CD4-positive, alpha-beta T cell treated with Interleukin-12 subunit alpha and Interleukin-12 subunit beta, for 1 hour (primary cell): ENCODE measurements at regions not wholly inside any gene's neighbourhood (a gene's known extent, or its start where the extent isn't known, plus 50 kb on each side); places are given as distances from the start of the nearest gene placed in this dataset.
"Not testable (repeated sequence)": the region's sequence is repeated elsewhere in the genome, so short reads cannot be mapped to it uniquely, and the experiment has no call there.

Experiments
- DNase-seq: peaks from one replicate; pipeline ENCODE4 v3.0.0-alpha.2; 2020

DNA sequence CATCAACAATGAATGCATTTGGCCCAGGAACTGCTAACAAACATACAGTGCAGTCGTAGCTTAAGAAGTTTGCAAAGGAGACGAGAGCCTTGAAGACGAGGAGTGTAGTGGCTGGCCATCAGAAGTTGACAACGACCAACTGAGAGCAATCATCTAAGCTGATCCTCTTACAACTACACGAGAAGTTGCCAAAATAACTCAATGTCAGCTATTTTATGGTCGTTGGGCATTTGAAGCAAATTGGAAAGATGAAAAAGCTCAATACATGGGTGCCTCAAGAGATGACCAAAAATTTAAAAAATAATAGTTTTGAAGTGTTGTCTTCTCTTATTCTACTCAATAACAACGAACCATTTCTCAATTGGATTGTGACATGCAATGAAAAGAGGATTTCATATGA, 757.7 kb upstream of the CHD1 start:
- no peak for DNase-seq

- DNase-seq, result no peak
Measured at GRCh38 chr5:99675974-99676373, 747.2 kb upstream of the CHD1 start.

GRCh38 chr5:99674101-99674500, 745.3 kb upstream of the CHD1 start:
- DNase-seq, result no peak

GRCh38 chr5:99664972-99665371, 736.2 kb upstream of the CHD1 start:
- no peak for DNase-seq

DNA sequence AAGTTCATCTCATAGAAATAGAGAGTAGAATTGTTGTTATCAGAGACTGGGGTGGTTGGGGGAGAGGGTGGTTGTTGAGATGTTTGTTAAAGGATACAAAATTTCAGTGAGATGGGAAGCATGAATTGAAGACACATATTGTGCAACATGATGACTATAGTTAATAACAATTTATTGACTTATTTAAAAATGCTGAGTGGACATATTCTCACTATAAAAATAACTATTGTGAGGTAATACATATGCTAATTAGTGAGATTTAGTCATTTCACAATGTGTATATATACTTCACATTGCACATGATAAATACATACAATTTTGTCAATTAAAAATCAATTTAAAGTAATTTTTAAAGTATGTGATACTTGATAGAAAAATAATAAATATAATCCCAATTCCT, 722.5 kb upstream of the CHD1 start:
- no peak for DNase-seq

GRCh38 chr5:99646011-99646647, 717.3 kb upstream of the CHD1 start:
- no peak for DNase-seq

- no peak for DNase-seq
Measured at GRCh38 chr5:99644822-99645221, 716.0 kb upstream of the CHD1 start.

GRCh38 chr5:99640646-99641045, 711.8 kb upstream of the CHD1 start:
- no peak for DNase-seq

DNA sequence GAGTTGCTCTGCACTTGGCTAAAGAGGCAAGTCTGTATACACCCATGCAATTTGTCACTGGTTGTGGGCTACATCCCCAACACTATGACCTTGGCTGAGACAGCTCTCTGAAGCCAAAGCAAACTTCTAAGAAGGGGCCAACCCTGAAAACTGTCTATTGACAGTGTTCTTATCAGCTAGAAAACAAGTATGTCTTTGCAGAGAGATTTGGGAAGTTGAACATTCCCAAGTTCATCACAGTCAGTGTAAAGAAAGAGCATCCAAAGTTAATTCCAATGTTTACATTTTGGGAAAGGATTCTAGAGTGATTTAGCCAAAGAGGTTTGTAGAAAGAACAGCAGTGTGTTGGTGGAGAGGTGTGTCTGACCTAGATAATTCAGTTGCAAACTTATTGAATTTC, 711.1 kb upstream of the CHD1 start:
- DNase-seq, result no peak

GRCh38 chr5:99636663-99637062, 707.9 kb upstream of the CHD1 start:
- no peak for DNase-seq

- no peak for DNase-seq
Measured at GRCh38 chr5:99621772-99622681, 693.2 kb upstream of the CHD1 start.

GRCh38 chr5:99617335-99617734, 688.5 kb upstream of the CHD1 start:
- DNase-seq, result no peak

DNA sequence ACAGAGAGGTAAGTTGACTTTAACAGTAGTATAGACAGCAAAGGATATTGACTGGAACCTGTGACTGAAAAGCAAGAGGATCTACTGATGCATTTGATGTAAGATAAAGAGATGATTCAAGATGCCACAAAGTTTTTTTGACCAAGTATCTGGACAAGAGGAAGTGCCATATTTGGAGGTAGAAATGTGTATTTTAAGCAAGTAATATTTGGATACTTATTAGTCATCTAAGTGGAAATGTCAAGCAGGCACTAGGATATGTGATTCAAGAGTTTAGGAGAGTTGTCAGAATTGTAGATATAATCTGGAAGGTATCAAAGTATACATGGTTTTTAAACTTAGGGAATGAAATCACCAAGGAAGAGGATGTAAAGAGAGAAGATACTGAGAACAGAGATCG, 686.1 kb upstream of the CHD1 start:
- no peak for DNase-seq

DNA sequence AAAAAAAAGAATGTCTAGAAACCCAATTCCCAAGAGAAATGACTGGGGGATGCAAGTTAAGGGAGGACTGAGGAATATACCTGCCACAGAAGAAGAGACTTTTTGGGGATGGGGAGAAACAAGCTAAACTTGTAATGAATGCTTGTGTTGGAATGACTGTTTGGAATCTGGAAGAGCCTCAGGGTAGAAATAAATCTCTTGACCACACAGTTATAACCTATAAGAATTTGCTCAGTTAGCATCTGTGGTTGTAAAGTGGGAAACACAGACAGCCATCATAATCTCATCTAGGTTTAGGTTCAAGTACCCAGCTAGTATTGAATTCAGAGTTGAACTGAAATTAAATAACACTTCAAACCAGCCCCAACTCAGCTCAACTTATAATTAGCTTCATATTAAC, 678.3 kb upstream of the CHD1 start:
- DNase-seq, result no peak

DNA sequence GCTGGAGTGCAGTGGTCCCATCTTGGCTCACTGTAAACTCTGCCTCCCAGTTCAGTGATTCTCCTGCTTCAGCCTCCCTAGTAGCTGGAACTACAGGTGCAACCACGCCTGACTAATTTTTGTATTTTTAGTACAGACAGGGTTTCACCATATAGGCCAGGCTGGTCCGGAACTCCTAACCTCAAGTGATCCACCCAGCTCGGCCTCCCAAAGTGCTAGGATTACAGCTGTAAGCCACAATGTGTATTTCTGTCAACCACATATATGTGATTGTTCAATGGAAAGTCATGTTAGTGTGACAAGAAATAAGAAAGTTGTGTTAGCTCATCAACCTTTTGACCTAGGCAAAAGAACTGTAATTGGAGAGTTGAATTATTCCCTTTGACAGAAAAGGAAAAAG, 677.1 kb upstream of the CHD1 start:
- DNase-seq, result no peak

DNA sequence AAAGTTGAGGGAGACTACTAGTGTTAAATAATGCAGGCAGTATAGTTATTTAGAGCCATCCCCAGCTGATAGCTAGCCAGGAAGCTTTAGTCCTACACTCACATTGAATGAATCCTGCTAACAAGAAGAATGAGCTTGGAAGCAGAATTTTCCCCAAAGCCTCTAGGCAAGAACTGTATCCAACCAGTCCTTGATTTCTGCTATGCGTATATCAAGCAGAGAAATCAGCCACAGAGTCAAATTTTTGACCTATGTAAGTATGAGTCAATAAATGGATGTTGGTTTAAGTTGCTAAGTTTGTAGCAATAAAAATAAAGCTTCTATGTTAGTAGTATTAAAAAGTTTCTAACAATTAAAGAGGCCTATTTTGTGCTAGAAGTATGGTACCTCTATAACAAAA, 672.1 kb upstream of the CHD1 start:
- no peak for DNase-seq

DNA sequence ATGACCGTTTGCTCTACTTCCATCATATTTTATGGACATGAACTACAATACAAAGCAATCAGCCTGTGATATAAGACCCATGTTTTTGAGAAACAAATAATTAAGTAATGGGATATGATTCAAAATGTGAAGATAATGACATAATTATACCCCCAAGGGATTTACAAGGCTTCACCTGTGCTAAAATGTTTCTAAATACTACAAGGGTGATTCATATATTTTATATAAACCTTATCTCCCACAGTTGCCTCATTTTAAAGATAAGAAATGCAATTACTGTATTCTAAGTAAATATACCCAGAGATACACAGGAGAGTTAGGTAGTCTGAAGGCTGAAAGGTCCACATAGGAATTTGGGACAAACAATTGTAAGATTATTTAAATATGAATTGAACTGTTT, 662.0 kb upstream of the CHD1 start:
- no peak for DNase-seq

DNA sequence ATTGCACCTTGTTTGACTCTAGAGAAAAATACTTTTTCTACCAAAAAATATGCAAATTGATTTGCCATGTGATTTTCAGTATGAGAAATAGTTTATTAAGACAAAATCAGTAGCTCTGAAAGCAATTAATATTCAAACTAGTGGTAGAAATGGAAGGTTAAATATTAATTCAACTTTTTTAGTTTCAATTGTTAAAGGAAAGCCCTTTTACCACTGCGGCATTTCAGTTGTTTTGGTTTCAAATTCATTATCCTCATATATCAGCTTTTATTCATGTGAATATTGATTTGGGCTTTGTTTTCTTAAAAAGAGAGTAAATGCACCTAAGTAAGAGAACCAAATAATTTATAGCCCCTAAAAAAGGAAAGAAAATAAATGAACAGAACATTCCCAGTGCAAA, 660.6 kb upstream of the CHD1 start:
- no peak for DNase-seq

DNA sequence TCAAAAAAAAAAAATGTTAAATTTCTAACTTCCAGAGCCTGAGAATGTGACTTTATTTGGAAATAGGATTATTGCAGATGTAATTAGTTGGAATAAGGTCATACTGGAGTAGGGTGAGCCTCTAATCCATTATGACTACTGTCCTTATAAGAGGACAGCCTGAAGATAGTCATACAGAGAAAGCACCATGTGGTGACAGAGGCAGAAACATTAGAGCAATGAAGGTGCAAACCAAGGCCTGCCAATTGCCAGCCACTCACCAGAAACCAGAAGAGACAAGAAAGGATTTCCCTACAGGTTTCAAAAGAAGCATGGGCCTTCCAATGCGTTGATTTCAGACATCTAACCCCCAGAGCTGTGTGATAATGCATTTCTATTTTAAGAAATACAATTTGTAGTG, 659.2 kb upstream of the CHD1 start:
- DNase-seq, result no peak

GRCh38 chr5:99586878-99587277, 658.1 kb upstream of the CHD1 start:
- no peak for DNase-seq

DNA sequence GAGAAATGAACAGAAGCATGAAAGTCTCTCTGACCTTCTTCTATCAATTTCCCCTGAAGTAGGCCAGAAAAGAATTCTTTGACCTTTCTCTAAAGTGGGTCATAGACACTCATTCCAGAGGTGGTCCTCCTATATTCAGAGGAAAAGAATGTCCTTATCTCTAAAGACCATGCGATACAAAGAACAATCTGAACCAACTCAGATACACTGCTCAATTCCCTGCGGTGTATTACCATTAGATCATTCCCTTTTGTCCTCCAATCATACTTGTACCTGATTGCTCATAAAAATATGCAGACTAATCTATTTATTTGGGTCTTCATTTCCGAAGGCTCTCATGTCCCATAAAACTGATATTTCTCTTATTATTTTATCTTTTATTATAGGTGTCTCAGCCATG, 652.4 kb upstream of the CHD1 start:
- not testable (repeated sequence) for DNase-seq

DNA sequence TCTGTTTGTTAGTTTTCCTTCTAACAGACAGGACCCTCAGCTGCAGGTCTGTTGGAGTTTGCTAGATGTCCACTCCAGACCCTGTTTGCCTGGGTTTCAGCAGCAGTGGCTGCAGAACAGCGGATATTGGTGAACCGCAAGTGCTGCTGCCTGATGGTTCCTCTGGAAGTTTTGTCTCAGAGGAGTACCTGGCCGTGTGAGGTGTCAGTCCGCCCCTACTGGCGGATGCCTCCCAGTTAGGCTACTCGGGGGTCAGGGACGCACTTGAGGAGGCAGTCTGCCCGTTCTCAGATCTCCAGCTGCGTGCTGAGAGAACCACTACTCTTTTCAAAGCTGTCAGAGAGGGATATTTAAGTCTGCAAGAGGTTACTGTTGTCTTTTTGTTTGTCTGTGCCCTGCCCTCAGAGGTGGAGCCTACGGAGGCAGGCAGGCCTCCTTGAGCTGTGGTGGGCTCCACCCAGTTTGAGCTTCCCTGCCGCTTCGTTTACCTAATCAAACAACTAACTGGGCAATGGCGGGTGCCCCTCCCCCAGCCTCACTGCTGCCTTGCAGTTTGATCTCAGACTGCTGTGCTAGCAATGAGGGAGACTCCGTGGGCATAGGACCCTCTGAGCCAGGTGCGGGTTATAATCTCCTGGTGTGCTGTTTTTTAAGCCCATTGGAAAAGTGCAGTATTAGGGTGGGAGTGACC, 634.3 kb upstream of the CHD1 start:
- not testable (repeated sequence) for DNase-seq

DNA sequence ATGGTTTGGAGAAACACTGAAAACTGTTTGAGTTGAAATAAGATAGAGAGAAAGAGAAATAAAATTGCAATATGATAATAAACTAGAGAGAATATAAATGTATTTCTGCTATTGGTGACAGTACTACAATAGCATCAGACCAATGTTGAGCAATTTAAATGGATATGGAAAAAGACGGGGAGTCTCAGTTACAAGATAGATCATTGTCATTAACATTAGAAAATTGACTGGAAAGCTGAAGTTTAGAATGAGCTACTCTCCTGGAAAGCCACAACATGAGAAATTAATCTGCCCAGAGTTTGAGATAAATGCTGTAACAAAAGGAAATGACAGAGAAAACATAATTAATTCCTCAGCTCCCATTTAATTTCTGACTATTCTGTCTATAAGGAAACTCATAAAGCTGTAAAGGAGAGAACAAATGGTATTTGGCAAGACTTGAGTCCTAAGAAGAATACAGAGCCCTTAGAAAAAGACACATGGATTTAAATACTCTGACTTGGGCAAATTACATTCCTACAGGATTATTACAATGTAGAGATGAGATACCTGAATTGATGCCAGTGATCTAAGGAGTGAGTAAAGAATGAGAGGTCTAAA, 624.5 kb upstream of the CHD1 start:
- DNase-seq, result no peak

- DNase-seq, result no peak
Measured at GRCh38 chr5:99544356-99544755, 615.5 kb upstream of the CHD1 start.
